Fibroblast of skin of left biceps (primary cell): ENCODE measurements at regions not wholly inside any gene's neighbourhood (a gene's known extent, or its start where the extent isn't known, plus 50 kb on each side); places are given as distances from the start of the nearest gene placed in this dataset.
"Not testable (repeated sequence)": the region's sequence is repeated elsewhere in the genome, so short reads cannot be mapped to it uniquely, and the experiment has no call there.

Experiments used
- DNase-seq, 2 experiments: peaks; one replicate each; pipeline ENCODE4 v3.0.0-alpha.2; 2013; ENCODE audit warnings: low read depth in 2 of 2

DNA sequence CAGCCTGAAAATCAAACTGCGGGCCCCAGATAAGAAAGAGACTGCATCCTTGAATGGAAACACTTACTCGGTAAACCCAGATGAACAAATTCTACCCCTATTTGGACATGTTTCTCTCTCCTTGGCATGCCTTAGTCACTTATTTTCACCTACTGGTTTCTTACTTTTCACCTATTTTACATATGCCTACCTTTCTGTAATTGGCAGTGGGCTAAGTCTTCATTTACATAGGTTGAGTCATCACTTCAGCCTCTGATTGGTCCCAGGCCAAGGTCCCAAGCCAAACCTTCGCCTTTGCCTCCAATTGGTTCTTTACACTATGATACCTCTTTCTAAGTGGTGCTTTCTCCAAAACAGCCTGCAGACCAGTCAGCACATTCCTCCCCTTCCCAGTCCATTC, 111.3 kb downstream of the DYRK2 start:
- no peak for DNase-seq

DNA sequence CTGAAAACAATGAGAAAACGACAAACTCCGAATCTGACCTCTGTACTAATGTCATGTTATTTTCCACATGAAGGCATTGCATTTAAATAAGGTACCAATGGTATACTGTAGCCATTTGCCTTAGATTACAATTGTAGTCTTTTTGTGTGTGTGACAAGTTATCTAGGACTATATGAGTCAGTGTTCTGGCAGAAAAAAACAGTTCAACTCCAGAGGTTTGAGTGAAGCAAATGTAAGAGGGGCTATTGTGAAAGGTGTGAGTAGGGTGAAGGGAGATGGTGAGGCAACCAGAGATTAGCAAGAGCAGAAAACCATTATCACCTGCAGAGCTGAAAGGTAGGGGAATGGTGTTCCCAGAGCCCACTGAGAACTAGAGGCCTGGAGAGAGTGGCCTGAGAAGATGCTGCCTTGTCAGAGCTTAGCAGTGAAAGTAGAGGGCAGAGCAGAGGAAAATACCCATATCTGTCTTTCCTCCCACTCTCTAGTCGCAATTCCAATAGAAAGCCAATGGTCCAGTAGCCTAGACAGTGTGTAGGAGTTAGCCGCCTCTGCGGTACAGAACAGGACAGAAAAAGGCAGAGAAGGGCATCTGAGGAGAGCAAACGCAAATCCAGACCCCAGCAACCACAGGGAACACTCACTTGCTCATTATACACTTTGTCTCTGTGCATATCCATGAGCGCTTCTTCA, 112.2 kb downstream of the DYRK2 start:
- DNase-seq: no peak

DNA sequence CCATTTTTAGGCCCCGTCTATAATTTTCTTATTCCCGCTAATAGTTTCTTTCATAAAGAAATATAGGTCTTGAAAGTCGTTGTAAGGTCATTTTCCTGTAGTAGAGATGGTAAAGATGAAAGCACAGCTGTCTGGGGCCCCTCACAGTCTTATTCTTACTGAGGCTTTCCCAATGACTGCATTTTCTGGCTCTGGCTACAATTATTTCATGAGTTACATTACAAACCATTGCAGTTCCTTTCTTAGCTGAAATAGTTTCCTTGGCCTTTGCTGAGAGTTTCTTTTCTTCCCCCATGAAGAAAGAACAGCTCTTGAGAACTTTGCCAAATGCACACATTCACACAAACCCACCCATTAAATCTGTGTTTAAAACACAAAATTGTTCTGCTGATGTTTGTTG, 113.0 kb downstream of the DYRK2 start:
- DNase-seq: no peak

DNA sequence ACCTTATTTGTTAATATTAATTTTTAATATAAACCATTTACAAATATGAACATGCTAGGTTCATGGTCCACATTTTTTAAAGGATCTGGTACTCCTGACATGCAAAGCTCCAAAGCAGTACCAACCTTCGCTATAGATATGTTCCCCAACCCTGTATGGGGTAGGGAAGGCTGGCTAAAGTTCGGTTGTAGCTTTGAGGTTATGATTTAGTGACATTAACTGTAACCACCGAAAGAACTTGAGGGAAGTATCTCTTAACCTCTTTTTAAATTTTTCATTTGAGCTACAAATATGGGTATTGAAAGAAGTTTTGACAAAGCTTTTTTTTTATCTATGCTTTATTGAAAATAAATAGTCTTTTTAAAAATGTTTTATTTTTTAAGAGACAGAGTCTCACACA, 115.5 kb downstream of the DYRK2 start:
- DNase-seq: no peak

DNA sequence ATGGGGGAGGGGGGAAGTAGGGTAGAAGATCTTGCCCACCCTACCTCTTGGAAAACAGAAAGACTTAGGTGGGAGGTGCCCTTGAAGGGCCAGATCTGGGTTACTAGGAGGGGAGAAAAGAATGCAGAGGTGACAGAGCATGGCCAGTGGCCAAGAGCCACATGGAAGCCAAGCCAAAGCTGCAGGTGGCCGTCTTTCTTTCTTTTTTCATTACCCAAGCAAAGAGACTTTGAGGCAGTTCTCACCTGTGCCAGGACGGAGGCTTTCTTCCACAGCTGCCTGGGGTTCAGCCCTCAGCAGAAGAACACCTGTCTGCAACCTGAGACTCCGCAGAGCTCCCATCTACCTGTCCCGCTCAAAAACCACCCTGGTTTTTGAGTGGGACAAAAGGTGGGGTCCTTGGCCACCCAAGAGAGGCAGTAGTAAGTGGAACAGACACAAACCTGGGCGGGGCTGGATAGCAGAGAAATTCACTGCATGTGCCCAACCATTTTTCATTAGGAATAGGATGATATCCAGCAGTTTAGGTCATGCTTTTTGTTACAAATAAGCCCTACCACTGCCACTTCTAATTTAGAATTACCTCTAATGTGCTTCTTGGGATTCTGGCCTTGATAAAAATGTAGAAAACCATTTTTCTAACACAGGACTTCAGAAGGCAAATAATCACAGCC, 116.5 kb downstream of the DYRK2 start:
- DNase-seq: no peak

DNA sequence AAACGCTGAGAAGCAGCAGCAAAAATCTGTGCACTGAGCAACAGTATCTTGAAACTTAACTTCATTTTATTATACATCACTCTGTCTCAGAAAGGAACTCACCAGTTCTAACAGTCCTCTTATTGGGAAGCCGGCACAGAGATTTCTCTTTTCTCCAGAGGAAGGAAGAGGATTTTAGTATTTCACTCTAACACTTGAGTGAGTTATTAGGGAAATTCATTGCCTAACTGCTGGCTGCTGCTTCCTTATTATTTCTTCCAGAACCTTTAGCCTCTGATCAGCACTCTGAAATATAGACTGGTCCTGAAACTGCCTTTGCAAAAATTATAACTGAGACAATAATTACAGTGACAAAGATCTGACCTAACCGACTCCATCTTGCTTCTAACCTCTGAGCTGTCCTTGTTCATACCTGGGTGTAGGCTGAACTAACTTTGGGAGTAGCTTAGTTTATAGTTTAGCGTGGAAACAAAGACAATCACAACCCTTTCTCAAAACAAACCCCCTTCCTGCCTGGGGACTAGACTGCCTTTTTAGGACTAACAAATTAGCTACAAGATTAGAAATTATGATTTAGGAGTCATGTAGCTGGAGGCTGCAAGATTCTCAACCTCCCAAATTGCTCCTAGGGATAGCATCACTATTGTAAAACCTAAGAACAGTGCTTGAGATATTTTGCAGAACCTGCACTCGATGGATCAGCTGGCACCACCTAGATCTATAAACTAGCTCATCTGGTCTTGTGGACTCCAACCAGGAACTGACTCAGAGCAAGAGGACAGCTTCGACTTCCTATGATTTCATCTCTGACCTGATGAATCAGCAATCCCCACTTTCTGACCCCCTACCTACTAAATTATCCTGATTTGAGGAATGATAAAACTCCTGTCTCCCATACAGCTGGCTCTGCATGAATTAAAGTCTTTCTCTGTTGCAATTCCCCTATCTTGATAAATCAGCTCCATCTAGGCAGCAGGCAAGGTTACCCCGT, 117.5 kb downstream of the DYRK2 start:
- DNase-seq: peak; percentile 51 to 52

DNA sequence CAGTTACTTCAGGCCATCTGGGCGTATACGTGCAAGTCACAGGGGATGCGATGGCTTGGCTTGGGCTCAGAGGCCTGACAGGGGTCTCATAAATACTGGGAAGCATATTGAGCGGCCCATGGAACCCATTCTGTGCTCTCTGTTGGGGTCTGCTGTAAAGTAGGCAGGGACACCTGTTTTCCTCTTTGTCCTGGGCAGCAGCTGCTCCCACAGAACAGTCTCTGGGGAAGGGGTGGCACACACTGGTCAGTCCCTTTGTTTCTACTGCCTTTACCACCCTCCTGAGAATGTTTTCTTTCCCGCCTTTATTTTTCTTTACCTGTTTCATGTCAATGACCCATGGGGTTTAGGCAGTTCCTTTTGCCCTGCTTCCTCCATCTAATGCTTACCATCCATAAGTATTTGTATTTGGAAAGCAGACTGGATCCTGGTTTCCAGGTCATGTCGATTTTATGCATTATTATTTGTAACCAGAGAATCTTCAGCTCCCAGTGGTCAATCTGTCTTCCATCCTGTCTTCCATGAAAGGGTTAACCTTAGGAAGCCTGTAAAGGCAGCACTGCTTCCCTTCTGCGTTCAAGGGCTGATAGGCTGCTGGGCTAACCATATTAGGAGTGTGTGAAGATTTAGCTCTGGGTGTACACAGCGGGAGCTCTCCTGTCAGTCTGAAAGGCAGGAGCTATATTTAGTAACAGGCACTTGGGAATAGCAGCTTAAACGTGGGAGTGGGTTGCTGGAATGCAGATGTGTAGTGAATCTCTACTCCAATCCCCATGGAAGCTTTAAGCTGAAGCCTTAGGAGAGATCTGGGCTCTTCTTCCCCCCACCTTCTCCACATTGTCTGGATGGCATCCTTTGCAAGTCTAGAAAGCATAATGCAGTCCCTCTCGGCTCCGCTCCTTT, 124.0 kb downstream of the DYRK2 start:
- peak; percentile 57 to 68 for DNase-seq

DNA sequence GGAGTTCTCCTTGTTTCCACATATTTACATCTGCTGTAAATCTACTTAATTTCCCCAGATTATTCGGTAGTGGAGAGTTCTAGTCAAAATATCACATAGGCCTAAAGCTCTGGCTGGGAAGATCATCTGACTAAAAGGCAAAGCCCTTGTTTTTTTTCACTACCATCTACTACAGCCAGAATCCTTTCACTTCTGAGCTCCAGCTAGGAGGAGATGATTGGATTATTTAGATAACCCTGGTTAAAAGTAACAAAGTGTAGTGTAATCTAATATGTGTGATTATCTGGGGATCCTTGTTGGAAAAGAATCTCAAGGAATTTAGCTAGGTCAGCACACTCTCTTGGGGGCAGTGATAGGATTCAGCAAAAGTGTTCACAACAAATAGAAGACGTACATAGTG, 125.4 kb downstream of the DYRK2 start:
- DNase-seq: no peak

DNA sequence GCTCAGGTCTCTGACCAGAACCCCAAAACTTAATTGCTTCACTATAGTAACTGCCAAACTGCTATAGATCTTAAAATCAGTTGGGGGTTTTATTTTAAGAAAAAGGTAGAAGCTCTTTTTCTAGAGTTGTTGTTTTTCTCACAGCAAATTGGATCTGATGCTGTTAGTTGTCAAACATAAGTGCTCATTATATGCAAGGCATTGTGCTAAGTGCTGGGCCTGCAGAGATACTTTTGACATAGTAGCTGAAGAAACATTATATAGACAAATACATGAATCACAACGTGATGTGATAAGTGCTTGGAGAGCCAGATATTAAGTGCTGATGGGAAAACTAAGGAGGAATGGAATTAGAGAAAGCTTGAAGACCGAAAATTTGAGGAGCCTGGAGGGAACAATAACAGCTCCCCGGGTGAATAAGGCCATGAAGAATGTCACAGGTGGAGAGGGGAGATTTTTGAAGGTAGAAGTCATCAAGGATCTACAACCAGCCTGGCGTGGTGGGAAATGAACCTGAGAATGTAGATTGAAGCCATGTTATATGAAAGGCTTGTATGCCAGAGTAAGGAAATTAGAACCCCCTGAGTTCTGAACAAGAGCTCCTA, 126.5 kb downstream of the DYRK2 start:
- no peak for DNase-seq

DNA sequence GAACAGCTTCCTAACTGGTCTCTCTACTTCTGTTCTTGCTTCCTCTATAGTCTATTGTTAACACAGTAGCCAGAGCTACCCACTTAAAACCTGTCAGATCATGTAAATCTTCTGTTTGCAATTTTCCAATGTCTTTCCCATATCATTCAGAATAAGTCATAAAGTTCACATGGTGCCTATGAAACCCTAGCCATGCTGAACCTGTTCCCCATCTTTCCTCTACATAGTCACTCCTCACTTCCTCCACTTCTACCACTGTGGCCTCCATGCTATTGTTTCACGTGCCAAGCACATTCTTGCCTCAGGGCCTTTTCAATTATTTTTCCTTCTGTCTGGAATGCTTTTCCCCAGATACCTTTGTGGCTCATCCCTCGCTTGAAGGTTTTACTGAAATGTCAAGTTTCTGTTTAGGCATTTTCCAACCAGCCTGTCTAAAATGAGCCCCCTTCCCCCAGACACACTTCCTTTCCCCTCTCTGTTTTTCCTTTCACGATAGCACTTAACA, 132.1 kb downstream of the DYRK2 start:
- DNase-seq: no peak

DNA sequence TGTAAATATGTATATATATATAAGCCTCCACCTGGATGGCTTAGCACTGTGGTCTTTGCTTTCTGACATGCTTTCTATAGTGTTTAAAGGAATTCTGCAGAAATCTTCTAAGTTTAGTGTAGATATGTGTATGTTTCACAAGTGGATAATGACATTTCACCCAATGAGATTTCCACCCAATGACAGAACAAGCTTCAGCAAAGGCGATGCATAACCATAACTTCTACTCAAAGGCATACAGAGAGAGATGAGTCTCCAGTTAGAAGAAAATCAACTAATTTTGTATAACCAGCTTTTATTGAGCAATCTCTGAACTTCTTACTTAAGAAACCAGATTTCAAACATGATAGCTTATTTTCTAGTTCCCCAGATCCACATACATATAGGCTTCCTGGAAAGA, 134.0 kb downstream of the DYRK2 start:
- no peak for DNase-seq

DNA sequence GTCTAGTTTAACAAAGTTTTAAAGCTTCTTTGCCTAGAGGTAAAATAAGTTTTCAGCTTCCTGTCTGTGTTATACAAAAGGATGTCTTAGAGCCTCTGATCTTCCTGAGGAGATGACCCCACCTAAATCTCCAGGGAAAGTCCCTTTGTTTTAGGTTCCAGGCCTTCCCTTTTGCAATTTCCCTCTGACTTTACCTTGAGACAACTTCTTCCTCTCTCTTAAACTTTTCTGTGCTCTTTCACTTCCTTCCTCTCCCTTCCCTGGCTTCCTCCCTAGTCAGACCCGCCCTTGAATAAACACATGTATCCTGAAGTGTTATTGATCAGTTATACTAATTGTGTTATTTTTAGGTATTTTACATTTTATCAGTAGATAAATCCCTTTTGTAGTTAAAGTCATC, 134.8 kb downstream of the DYRK2 start:
- no peak for DNase-seq

DNA sequence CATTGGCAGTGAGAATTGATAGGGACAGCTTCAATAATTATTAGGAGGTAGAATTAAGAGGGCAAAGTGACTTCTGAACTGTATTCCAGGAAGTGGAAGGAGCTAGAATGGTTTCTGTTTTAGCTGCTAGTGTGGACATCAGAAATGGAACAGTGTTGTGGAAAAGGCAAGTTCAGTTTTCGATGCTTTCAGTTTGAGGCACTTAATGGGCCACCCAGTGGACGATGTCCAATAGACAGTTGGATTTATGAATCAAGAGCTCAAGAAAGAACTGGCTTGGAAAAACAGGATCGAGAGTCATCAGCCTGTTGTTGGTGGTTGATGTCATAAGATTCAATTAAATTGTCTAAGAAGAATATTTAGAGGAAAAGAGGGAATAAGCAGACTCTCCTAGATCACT, 136.3 kb downstream of the DYRK2 start:
- no peak for DNase-seq

DNA sequence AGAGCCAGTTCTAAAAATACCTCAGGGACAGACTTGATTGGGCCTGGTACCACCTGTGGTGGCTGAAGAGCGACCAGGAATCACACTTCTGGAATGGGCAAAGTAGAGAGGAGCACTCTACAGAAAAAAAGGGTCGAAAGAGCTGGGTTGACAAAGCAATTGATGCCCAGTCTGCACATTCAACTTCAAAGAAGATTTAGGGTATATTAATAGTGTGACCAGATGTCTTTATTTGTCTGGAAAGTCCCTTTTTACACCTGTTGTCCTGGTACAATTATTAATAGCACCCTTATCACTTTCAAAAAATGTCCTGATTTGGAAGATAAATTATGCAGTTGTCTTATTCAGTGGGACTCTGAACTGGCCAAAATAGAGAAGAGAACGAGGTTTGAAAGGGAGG, 137.5 kb downstream of the DYRK2 start:
- DNase-seq: no peak

DNA sequence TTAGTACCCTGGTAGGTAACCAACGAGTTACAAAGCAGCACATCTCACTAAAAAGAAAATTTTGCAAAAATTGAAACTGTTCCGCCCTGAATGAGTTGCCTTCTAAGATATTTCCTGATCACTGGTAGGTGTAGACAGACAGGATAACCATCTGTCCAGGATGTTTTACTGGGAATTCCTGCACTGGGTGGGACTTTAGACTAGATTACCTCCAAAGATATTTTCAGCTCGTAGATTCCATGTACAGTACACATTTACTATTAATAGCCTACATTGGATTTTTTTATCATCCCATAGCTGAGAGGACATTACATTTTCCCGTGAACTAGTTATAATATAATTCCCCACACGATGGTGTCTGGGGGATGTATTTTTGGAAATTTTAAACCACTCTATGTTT, 139.6 kb downstream of the DYRK2 start:
- DNase-seq: no peak

DNA sequence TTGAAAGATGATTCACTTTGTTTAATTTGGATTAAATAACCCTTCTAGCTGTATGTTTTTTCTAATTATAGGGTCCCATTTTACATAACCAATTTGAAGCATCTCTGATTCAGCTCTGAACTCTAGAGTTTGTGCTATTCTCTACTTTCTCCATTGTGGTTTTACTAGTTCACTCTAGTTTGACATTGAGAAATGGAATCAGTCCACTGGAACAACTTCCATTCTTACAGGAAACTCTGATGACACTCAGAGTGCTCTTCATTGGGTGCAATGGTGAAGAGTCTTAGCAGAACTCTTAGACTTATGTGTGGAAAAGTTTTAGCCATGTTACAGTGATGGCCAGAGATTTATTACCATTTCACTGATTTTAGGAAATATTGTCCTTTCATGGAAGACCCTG, 140.7 kb downstream of the DYRK2 start:
- DNase-seq: no peak

DNA sequence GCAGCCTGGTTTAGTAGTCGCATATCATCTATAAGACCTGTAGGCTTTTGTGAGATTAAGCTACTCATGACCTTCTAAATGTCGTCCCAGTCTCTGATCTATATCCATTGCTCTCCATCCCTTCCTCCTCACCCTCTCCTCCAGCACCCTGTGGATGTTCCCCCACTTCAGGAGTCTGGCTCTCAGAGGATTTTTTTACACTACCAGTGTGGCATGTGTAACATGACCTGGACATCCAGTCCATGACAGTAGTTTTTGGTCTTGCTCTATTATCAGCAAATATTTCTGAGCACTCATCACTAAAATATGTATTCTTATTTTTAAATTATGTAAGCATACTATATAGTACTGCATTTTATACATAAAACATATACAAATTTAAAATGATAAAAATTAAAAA, 142.1 kb downstream of the DYRK2 start:
- DNase-seq: no peak

DNA sequence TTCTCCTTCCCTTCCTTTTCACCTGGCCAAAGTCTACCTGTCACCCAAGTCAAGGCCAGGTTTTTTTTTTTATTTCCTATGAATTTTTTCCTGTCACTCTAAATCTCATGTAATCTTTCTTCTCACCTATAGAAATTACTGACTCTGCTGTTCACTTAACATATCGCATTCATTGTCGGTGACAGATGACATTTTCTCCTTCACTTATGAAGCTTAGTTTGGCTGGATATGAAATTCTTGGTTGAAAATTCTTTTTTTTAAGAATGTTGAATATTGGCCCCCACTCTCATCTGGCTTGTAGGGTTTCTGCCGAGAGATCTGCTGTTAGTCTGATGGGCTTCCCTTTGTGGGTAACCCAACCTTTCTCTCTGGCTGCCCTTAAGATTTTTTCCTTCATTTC, 142.8 kb downstream of the DYRK2 start:
- not testable (repeated sequence) for DNase-seq

DNA sequence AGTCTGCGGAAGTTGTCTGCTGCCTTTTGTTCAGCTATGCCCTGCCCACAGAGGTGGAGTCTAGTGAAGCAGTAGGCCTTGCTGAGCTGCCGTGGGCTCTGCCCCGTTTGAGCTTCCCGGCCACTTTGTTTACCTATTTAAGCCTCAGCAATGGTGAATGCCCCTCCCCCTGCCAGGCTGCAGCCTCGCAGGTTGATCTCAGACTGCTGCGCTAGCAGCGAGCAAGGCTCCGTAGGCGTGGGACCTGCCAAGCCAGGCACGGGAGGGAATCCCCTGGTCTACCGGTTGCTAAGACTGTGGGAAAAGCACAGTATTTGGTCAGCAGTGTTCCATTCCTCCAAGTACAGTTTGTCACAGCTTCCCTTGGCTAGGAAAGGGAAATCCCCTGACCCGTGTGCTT, 143.6 kb downstream of the DYRK2 start:
- DNase-seq: no peak

DNA sequence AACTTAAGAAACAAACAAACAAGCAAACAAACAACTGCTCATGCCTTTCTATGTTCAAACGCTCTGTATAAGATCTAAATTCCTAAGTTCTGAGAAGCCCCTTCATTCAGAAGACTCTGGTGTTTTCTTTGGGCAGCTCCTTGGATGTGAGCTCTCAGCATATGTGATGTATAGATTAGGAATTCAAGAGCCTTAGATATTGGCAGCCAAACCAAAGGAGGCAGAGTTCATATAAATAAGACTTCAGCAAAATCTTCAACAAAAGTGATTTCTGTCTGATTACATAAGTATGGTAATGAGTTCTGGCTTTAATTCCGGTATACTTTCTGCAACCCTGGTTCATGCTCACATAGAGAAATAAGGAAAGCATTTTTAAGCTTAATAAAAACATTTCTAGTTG, 145.6 kb downstream of the DYRK2 start:
- DNase-seq: peak; percentile 85 to 86

DNA sequence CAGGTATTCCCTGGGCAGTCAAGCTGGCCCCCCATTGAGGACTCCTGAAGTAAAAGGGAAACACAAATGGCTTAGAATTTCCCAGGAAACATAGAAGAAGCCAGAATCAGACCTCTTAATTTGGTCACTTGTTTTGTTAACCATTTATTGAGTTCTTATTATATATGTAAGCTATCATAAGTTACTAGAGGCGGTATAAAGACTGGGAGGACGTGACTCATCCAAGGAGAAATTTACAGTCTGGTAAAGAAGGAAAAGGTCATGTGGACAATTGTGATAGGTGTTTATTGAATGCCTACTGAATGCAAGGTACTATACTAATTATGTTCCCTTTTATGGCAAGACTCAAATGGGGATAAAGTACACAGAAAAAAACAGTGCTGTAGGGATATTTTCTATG, 146.7 kb downstream of the DYRK2 start:
- DNase-seq: no peak
